WTC11 (cell line): ENCODE measurements at regions not wholly inside any gene's neighbourhood (a gene's known extent, or its start where the extent isn't known, plus 50 kb on each side); places are given as distances from the start of the nearest gene placed in this dataset.

Experiments
- ATAC-seq: fragments of 200-7000 bp; cut with Tn5 transposase; 2 replicates; pipeline ENCODE4 v1.10.0; 2021; ENCODE audit warnings: mild to moderate bottlenecking, moderate library complexity
- CTCF ChIA-PET: fragments of 300-600 bp; sonication (Branson Sonifier 250); formaldehyde crosslinking; loops from one replicate; lab custom pipeline; 2021; ENCODE audit warnings: antibody characterized with exemption; lab: Charles Lee
- POLR2A ChIA-PET: fragments of 350-600 bp; sonication (Branson Sonifier 250); formaldehyde crosslinking; loops from one replicate; lab custom pipeline; 2021; ENCODE audit warnings: antibody characterized with exemption; lab: Charles Lee
- DNase-seq: peaks from one replicate; pipeline ENCODE4 v3.0.0; 2021; ENCODE audit warnings: low spot score
- H3K27ac Mint-ChIP-seq: 2 replicates; pipeline ENCODE4 v1.8.0; 2021; ENCODE audit warnings: mixed read lengths
- H3K27me3 Mint-ChIP-seq: 2 replicates; pipeline ENCODE4 v1.8.0; 2021; ENCODE audit warnings: low read depth, mild to moderate bottlenecking, moderate library complexity, mixed read lengths
- H3K36me3 Mint-ChIP-seq: 2 replicates; pipeline ENCODE4 v1.8.0; 2021; ENCODE audit warnings: mixed read lengths
- H3K4me1 Mint-ChIP-seq: 2 replicates; pipeline ENCODE4 v1.8.0; 2022; ENCODE audit warnings: mixed read lengths
- H3K4me3 Mint-ChIP-seq: 2 replicates; pipeline ENCODE4 v1.8.0; 2021; ENCODE audit warnings: mild to moderate bottlenecking, moderate library complexity, mixed read lengths
- H3K9me3 Mint-ChIP-seq: 2 replicates; pipeline ENCODE4 v1.8.0; 2021; ENCODE audit warnings: mixed read lengths
- AFF4 ChIP-seq: sonication (generic); formaldehyde crosslinking; IDR thresholded peaks from 2 replicates; pipeline ENCODE4 v1.8.1; 2023; ENCODE audit warnings: mild to moderate bottlenecking, missing genetic modification reagents, borderline replicate concordance
- CBFB ChIP-seq: sonication (generic); formaldehyde crosslinking; IDR thresholded peaks from 2 replicates; pipeline ENCODE4 v1.8.1; 2022; ENCODE audit warnings: mild to moderate bottlenecking, low read depth, missing genetic modification reagents
- CTCF ChIP-seq: fragments of 200-600 bp; IDR thresholded peaks from 2 replicates; pipeline ENCODE4 v1.8.0; 2022; ENCODE audit warnings: antibody characterized with exemption
- ELF4 ChIP-seq: sonication (generic); formaldehyde crosslinking; IDR thresholded peaks from 2 replicates; pipeline ENCODE4 v1.8.1; 2022; ENCODE audit warnings: low read depth, mild to moderate bottlenecking, moderate library complexity, missing genetic modification reagents
- ERG ChIP-seq: fragments of 250-450 bp; sonication (Bioruptor Pico); IDR thresholded peaks from 2 replicates; pipeline ENCODE4 v1.8.0; 2021; ENCODE audit warnings: mild to moderate bottlenecking
- MAX ChIP-seq: sonication (generic); formaldehyde crosslinking; IDR thresholded peaks from 2 replicates; pipeline ENCODE4 v1.8.0; 2022; ENCODE audit warnings: mild to moderate bottlenecking, missing genetic modification reagents
- NFE2L1 ChIP-seq: sonication (generic); formaldehyde crosslinking; IDR thresholded peaks from 2 replicates; pipeline ENCODE4 v1.8.1; 2023; ENCODE audit warnings: missing genetic modification reagents
- PRDM15 ChIP-seq: sonication (generic); formaldehyde crosslinking; IDR thresholded peaks from 2 replicates; pipeline ENCODE4 v1.8.0; 2022; ENCODE audit warnings: missing genetic modification reagents
- PRRX2 ChIP-seq: fragments of 250-450 bp; sonication (Bioruptor Pico); IDR thresholded peaks from 2 replicates; pipeline ENCODE4 v1.8.0; 2021; ENCODE audit warnings: mild to moderate bottlenecking
- RORB ChIP-seq: fragments of 250-450 bp; sonication (Bioruptor Pico); IDR thresholded peaks from 2 replicates; pipeline ENCODE4 v1.9.0; 2021; ENCODE audit warnings: mild to moderate bottlenecking
- SP1 ChIP-seq: sonication (generic); formaldehyde crosslinking; conservative IDR thresholded peaks from 2 replicates; pipeline ENCODE4 v1.8.1; 2022; ENCODE audit warnings: missing genetic modification reagents
- TP53 ChIP-seq: sonication (generic); formaldehyde crosslinking; IDR thresholded peaks from 2 replicates; pipeline ENCODE4 v1.8.1; 2023; ENCODE audit warnings: mild to moderate bottlenecking, missing genetic modification reagents
- USF1 ChIP-seq: sonication (generic); formaldehyde crosslinking; IDR thresholded peaks from 2 replicates; pipeline ENCODE4 v1.8.0; 2022; ENCODE audit warnings: mild to moderate bottlenecking, missing genetic modification reagents
- ZNF232 ChIP-seq: sonication (generic); formaldehyde crosslinking; IDR thresholded peaks from 2 replicates; pipeline ENCODE4 v1.8.0; 2022; ENCODE audit warnings: mild to moderate bottlenecking, missing genetic modification reagents
- ZNF263 ChIP-seq: sonication (generic); formaldehyde crosslinking; IDR thresholded peaks from 2 replicates; pipeline ENCODE4 v1.8.1; 2022; ENCODE audit warnings: low read depth, mild to moderate bottlenecking, moderate library complexity, missing genetic modification reagents

GRCh38 chr12:58202933-58203718 is 261.8 kb downstream of the ATP23 start (continued):
- TF ChIP-seq PRDM15 (CRISPR knock-in tag) = no peak

GRCh38 chr12:58204071-58204470 is 262.7 kb downstream of the ATP23 start:
- Mint-ChIP-seq H3K9me3 (no peaks in the 10 kb centered on the region), H3K27me3 (no peaks in the 10 kb centered on the region), H3K27ac (no peak overlapping the region), H3K36me3 (no peaks in the 10 kb centered on the region), H3K4me1 (peaks cover 9% of the 10 kb centered on the region; the same call in 1 of the 2 replicates), H3K4me3 (no peak overlapping the region)
- no peak for DNase-seq
- ChIA-PET POLR2A (no interaction called here), CTCF (no interaction called here)
- ATAC-seq = no peak
- TF ChIP-seq CBFB = no peak
- TF ChIP-seq TP53 (CRISPR knock-in tag) = no peak
- TF ChIP-seq AFF4 (CRISPR knock-in tag) = no peak
- TF ChIP-seq RORB (CRISPR knock-in tag) = no peak
- TF ChIP-seq USF1 (CRISPR knock-in tag) = no peak
- TF ChIP-seq CTCF = no peak
- no peak for TF ChIP-seq ZNF232 (CRISPR knock-in tag)
- no peak for TF ChIP-seq PRRX2 (CRISPR knock-in tag)
- TF ChIP-seq SP1 (CRISPR knock-in tag) = no peak
- no peak for TF ChIP-seq ELF4
- TF ChIP-seq NFE2L1 (CRISPR knock-in tag) = no peak
- no peak for TF ChIP-seq MAX (CRISPR knock-in tag)
- TF ChIP-seq ERG (CRISPR knock-in tag) = no peak
- TF ChIP-seq ZNF263 = no peak
